ENCODE measurements at regions not wholly inside any gene's neighbourhood (a gene's known extent, or its start where the extent isn't known, plus 50 kb on each side); places are given as distances from the start of the nearest gene placed in this dataset.

- no peak for FAIRE-seq
Measured at GRCh38 chr10:58932126-58932525, 244.3 kb upstream of the PHYHIPL start.

GRCh38 chr10:58932577-58933314 is 243.7 kb upstream of the PHYHIPL start:
- DNase-seq (ENCODE audit: insufficient read length, low spot score), result no peak
- no peak for FAIRE-seq

More at GRCh38 chr10:58932126-58932525, 244.3 kb upstream of the PHYHIPL start:
- DNase-seq (ENCODE audit: insufficient read length, low spot score), result no peak

- DNase-seq (ENCODE audit: insufficient read length, low spot score), result no peak
Measured at GRCh38 chr10:58936364-58936763, 240.1 kb upstream of the PHYHIPL start.

GRCh38 chr10:58937423-58937822 is 239.0 kb upstream of the PHYHIPL start:
- FAIRE-seq, result no peak

More at GRCh38 chr10:58936364-58936763, 240.1 kb upstream of the PHYHIPL start:
- no peak for FAIRE-seq

GRCh38 chr10:58942724-58943123 is 233.7 kb upstream of the PHYHIPL start:
- FAIRE-seq, result no peak
- no peak for DNase-seq (ENCODE audit: insufficient read length, low spot score)

More at GRCh38 chr10:58937423-58937822, 239.0 kb upstream of the PHYHIPL start:
- no peak for DNase-seq (ENCODE audit: insufficient read length, low spot score)

GRCh38 chr10:58943256-58943890 is 233.1 kb upstream of the PHYHIPL start:
- FAIRE-seq, result no peak
- no peak for DNase-seq (ENCODE audit: insufficient read length, low spot score)

- no peak for FAIRE-seq
- DNase-seq (ENCODE audit: insufficient read length, low spot score), result no peak
Measured at GRCh38 chr10:58943960-58944359, 232.5 kb upstream of the PHYHIPL start.

GRCh38 chr10:58948303-58948702 is 228.1 kb upstream of the PHYHIPL start:
- no peak for FAIRE-seq
- no peak for DNase-seq (ENCODE audit: insufficient read length, low spot score)

GRCh38 chr10:58950618-58951017 is 225.8 kb upstream of the PHYHIPL start:
- FAIRE-seq, result no peak
- DNase-seq (ENCODE audit: insufficient read length, low spot score), result no peak

GRCh38 chr10:58951087-58951486 is 225.4 kb upstream of the PHYHIPL start:
- FAIRE-seq, result no peak
- DNase-seq (ENCODE audit: insufficient read length, low spot score), result no peak

- no peak for DNase-seq (ENCODE audit: insufficient read length, low spot score)
- FAIRE-seq, result no peak
Measured at GRCh38 chr10:58951746-58952145, 224.7 kb upstream of the PHYHIPL start.

GRCh38 chr10:58952162-58952601 is 224.3 kb upstream of the PHYHIPL start:
- DNase-seq (ENCODE audit: insufficient read length, low spot score) (no peak), FAIRE-seq (no peak)

- peak; percentile 52 for FAIRE-seq
- DNase-seq (ENCODE audit: insufficient read length, low spot score), result no peak
Measured at GRCh38 chr10:58952747-58953466, 223.5 kb upstream of the PHYHIPL start.

GRCh38 chr10:58954178-58954577 is 222.3 kb upstream of the PHYHIPL start:
- DNase-seq (ENCODE audit: insufficient read length, low spot score), result no peak
- FAIRE-seq, result no peak

- no peak for DNase-seq (ENCODE audit: insufficient read length, low spot score)
- FAIRE-seq, result no peak
Measured at GRCh38 chr10:58955615-58956014, 220.8 kb upstream of the PHYHIPL start.

GRCh38 chr10:58956926-58957325 is 219.5 kb upstream of the PHYHIPL start:
- no peak for FAIRE-seq
- no peak for DNase-seq (ENCODE audit: insufficient read length, low spot score)

- no peak for FAIRE-seq
- DNase-seq (ENCODE audit: insufficient read length, low spot score), result no peak
Measured at GRCh38 chr10:58957517-58957916, 218.9 kb upstream of the PHYHIPL start.

GRCh38 chr10:58963101-58963534 is 213.3 kb upstream of the PHYHIPL start:
- DNase-seq (ENCODE audit: insufficient read length, low spot score) (no peak), FAIRE-seq (no peak)

- FAIRE-seq (no peak), DNase-seq (ENCODE audit: insufficient read length, low spot score) (no peak)
Measured at GRCh38 chr10:58963723-58964124, 212.7 kb upstream of the PHYHIPL start.

GRCh38 chr10:58965855-58966254 is 210.6 kb upstream of the PHYHIPL start:
- DNase-seq (ENCODE audit: insufficient read length, low spot score) (no peak), FAIRE-seq (no peak)

Data from GM19239 (cell line).